GM19468 (cell line): ENCODE measurements at regions not wholly inside any gene's neighbourhood (a gene's known extent, or its start where the extent isn't known, plus 50 kb on each side); places are given as distances from the start of the nearest gene placed in this dataset.

ENCODE experiments used
- ATAC-seq: cut with Tn5 transposase; IDR thresholded peaks from one replicate; pipeline ENCODE4 v1.9.1; 2021; ENCODE audit warnings: mild to moderate bottlenecking, moderate library complexity, moderate number of reproducible peaks; ENCODE audit not compliant: unreplicated experiment; ENCODE audit errors: extremely low read depth

- no peak for ATAC-seq
Observed at GRCh38 chrX:40175511-40176350, 78.0 kb upstream of the BCOR start.

GRCh38 chrX:40174854-40175510 is 77.2 kb upstream of the BCOR start:
- ATAC-seq: no peak

- no peak for ATAC-seq
Observed at GRCh38 chrX:40174001-40174853, 76.5 kb upstream of the BCOR start.

- ATAC-seq: no peak
Observed at GRCh38 chrX:40173143-40174000, 75.6 kb upstream of the BCOR start.

- ATAC-seq: no peak
Observed at GRCh38 chrX:40172401-40173142, 74.8 kb upstream of the BCOR start.

- no peak for ATAC-seq
Observed at GRCh38 chrX:40171513-40172400, 74.0 kb upstream of the BCOR start.

- no peak for ATAC-seq
Observed at GRCh38 chrX:40170830-40171512, 73.2 kb upstream of the BCOR start.

GRCh38 chrX:40169193-40170101 is 71.7 kb upstream of the BCOR start:
- peak; percentile 23 for ATAC-seq

- no peak for ATAC-seq
Observed at GRCh38 chrX:40168480-40169011, 70.8 kb upstream of the BCOR start.

GRCh38 chrX:40167850-40168479 is 70.2 kb upstream of the BCOR start:
- ATAC-seq: no peak

- no peak for ATAC-seq
Observed at GRCh38 chrX:40167233-40167849, 69.6 kb upstream of the BCOR start.

GRCh38 chrX:40166582-40166981 is 68.8 kb upstream of the BCOR start:
- ATAC-seq: no peak

GRCh38 chrX:40165861-40166260 is 68.1 kb upstream of the BCOR start:
- no peak for ATAC-seq

GRCh38 chrX:40165206-40165605 is 67.4 kb upstream of the BCOR start:
- ATAC-seq: no peak

- no peak for ATAC-seq
Observed at GRCh38 chrX:40164751-40165150, 67.0 kb upstream of the BCOR start.
